Neutrophil (primary cell): ENCODE measurements at regions not wholly inside any gene's neighbourhood (a gene's known extent, or its start where the extent isn't known, plus 50 kb on each side); places are given as distances from the start of the nearest gene placed in this dataset.

ENCODE experiments used
- H3K27ac ChIP-seq: fragments of 200-600 bp; sonication (generic); 2 replicates; pipeline ENCODE4 v1.5.1; 2016; ENCODE audit warnings: mild to moderate bottlenecking, moderate library complexity
- H3K27me3 ChIP-seq: fragments of 200-600 bp; sonication (generic); 2 replicates; pipeline ENCODE4 v1.6.0; 2016; ENCODE audit warnings: mild to moderate bottlenecking
- H3K36me3 ChIP-seq: fragments of 200-600 bp; sonication (generic); 2 replicates; pipeline ENCODE4 v1.5.1; 2017
- H3K4me1 ChIP-seq, 2 experiments: fragments of 200-600 bp in 1 of 2; sonication (generic) in 1 of 2; 1 replicate in 1 of 2; 2 replicates in 1 of 2; pipeline versions ENCODE4 v1.5.1 to v1.6.1; 2013 to 2016; ENCODE audit warnings: low read depth in 1 of 2, low read length in 1 of 2, mild to moderate bottlenecking in 1 of 2, moderate library complexity in 1 of 2; ENCODE audit not compliant: control insufficient read depth in 1 of 2, insufficient read depth in 1 of 2
- H3K4me3 ChIP-seq, 2 experiments: fragments of 200-600 bp in 1 of 2; sonication (generic) in 1 of 2; 1 replicate in 1 of 2; 2 replicates in 1 of 2; pipeline ENCODE4 v1.5.1; 2013 to 2016; ENCODE audit warnings: low read depth in 1 of 2, low read length in 1 of 2, mild to moderate bottlenecking in 1 of 2, moderate library complexity in 1 of 2
- H3K9me3 ChIP-seq: fragments of 200-600 bp; sonication (generic); 2 replicates; pipeline ENCODE4 v1.5.1; 2016
- CTCF ChIP-seq: fragments of 200-600 bp; sonication (generic); IDR thresholded peaks from 2 replicates; pipeline ENCODE4 v1.5.1; 2016; ENCODE audit warnings: antibody characterized with exemption

DNA sequence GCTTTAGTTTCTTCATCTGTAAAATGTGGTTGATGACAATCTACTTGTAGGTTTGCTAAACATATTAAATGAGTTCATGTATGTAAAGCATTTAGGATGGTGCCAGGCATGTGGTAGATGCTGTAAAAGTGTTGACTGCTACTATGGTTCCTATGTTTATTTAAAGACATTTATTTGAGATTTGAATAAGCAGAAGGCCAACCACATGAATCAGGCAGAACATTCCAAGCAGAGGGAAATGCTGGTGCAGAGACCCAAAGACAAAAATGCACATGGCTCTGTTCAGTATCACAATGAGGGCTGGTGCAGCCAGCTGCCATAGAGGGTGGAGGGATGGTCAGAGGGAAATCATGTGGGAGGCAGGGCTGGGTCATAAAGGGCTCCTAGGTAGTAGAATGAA is 156.2 kb upstream of the PDGFD start:
- TF ChIP-seq CTCF: no peak
- no peaks in the 10 kb centered on the region for H3K9me3 ChIP-seq
- H3K27ac ChIP-seq: no peak overlapping the region
- H3K27me3 ChIP-seq: no peaks in the 10 kb centered on the region
- no peak overlapping the region for H3K4me3 ChIP-seq
- no peaks in the 10 kb centered on the region for H3K4me1 ChIP-seq
- no peaks in the 10 kb centered on the region for H3K36me3 ChIP-seq

DNA sequence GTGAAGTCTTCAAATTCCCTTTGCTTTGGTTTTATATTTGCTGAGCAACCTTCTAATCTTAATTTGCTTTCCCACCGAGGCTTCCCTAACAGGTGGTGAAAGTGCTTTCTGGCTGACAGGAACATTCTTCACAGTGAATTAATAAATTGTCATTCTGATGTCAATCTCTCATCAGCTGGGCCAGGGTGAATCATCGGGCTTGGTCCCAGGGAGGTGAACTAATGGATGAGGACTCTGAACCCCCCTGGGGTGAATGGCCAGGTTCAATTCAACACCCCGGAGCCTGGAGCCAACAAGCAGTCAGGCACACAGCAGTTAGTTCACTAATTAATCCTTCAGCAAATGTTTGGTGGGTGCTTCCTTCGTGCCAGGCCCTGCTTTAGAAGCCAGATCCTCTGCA is 155.4 kb upstream of the PDGFD start:
- Histone ChIP-seq H3K9me3 (no peaks in the 10 kb centered on the region), H3K27me3 (no peaks in the 10 kb centered on the region), H3K4me3 (no peak overlapping the region), H3K27ac (no peak overlapping the region), H3K36me3 (no peaks in the 10 kb centered on the region), H3K4me1 (no peaks in the 10 kb centered on the region)
- no peak for TF ChIP-seq CTCF

GRCh38 chr11:104306862-104307474 is 143.0 kb upstream of the PDGFD start:
- Histone ChIP-seq H3K9me3 (no peaks in the 10 kb centered on the region), H3K36me3 (no peaks in the 10 kb centered on the region), H3K27me3 (no peaks in the 10 kb centered on the region), H3K27ac (no peak overlapping the region), H3K4me3 (no peak overlapping the region), H3K4me1 (no peaks in the 10 kb centered on the region)
- no peak for TF ChIP-seq CTCF

DNA sequence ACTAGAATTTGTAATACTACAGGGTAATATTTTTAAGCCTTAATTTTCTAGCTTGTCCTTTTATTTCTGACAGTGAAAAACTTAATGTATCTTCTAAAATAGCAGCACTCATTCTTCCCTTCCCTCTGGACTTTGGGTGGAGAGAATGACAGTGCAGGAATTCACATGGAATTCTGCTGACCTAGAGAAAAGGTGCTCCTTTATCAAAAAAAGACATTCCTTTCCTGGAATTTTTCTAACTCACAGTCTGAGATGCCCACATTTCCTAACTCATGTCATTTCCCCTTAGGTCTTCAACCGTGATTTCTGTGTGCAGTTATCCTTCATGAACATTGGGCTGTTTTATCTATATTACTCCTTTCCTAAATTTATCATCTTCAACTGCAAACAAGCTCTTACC is 137.8 kb upstream of the PDGFD start:
- Histone ChIP-seq H3K4me1 (no peaks in the 10 kb centered on the region), H3K4me3 (no peak overlapping the region), H3K27me3 (no peaks in the 10 kb centered on the region), H3K27ac (no peak overlapping the region), H3K36me3 (no peaks in the 10 kb centered on the region), H3K9me3 (no peaks in the 10 kb centered on the region)
- TF ChIP-seq CTCF: no peak

- TF ChIP-seq CTCF: no peak
- H3K36me3 ChIP-seq: no peaks in the 10 kb centered on the region
- H3K27ac ChIP-seq: no peak overlapping the region
- H3K4me3 ChIP-seq: no peak overlapping the region
- H3K9me3 ChIP-seq: no peaks in the 10 kb centered on the region
- H3K4me1 ChIP-seq: no peaks in the 10 kb centered on the region
- H3K27me3 ChIP-seq: no peaks in the 10 kb centered on the region
These were observed 127.7 kb upstream of the PDGFD start for GRCh38 chr11:104291646-104292045.

- Histone ChIP-seq H3K36me3 (no peaks in the 10 kb centered on the region), H3K27ac (no peak overlapping the region), H3K27me3 (no peaks in the 10 kb centered on the region), H3K9me3 (no peaks in the 10 kb centered on the region), H3K4me1 (no peaks in the 10 kb centered on the region), H3K4me3 (no peak overlapping the region)
- no peak for TF ChIP-seq CTCF
These were observed 122.2 kb upstream of the PDGFD start for GRCh38 chr11:104286129-104286528.
